Activated CD8-positive, alpha-beta T cell treated with anti-CD3 and anti-CD28 coated beads for 36 hours (primary cell): ENCODE measurements at regions not wholly inside any gene's neighbourhood (a gene's known extent, or its start where the extent isn't known, plus 50 kb on each side); places are given as distances from the start of the nearest gene placed in this dataset.
"Not testable (repeated sequence)": the region's sequence is repeated elsewhere in the genome, so short reads cannot be mapped to it uniquely, and the experiment has no call there.

Experiments
- ATAC-seq: fragments of 200-7000 bp; cut with Tn5 transposase; one replicate; pipeline ENCODE4 v1.10.0; 2021; ENCODE audit warnings: mild to moderate bottlenecking, moderate library complexity
- CTCF ChIA-PET: fragments of 350-600 bp; sonication (Branson Sonifier 250); formaldehyde crosslinking; loops from one replicate; lab custom pipeline; 2021; ENCODE audit warnings: antibody characterized with exemption; lab: Charles Lee
- POLR2A ChIA-PET: fragments of 350-600 bp; sonication (Branson Sonifier 250); formaldehyde crosslinking; loops from one replicate; lab custom pipeline; 2021; ENCODE audit warnings: antibody characterized with exemption; lab: Charles Lee
- DNase-seq: peaks from one replicate; pipeline ENCODE4 v3.0.0-alpha.2; 2020
- H3K27ac Mint-ChIP-seq: one replicate; pipeline ENCODE4 v1.8.0; 2021; ENCODE audit warnings: mild to moderate bottlenecking, mixed read lengths
- H3K27me3 Mint-ChIP-seq: one replicate; pipeline ENCODE4 v1.8.0; 2021; ENCODE audit warnings: mixed read lengths
- H3K36me3 Mint-ChIP-seq: one replicate; pipeline ENCODE4 v1.8.0; 2021; ENCODE audit warnings: low read depth, mixed read lengths
- H3K4me1 Mint-ChIP-seq: one replicate; pipeline ENCODE4 v1.8.0; 2021; ENCODE audit warnings: low read depth, mixed read lengths
- H3K4me3 Mint-ChIP-seq: one replicate; pipeline ENCODE4 v1.8.0; 2021; ENCODE audit warnings: mild to moderate bottlenecking, moderate library complexity, mixed read lengths
- H3K9me3 Mint-ChIP-seq: one replicate; pipeline ENCODE4 v1.8.0; 2021; ENCODE audit warnings: mixed read lengths
- CTCF ChIP-seq: fragments of 200-600 bp; IDR thresholded peaks from one replicate; pipeline ENCODE4 v1.8.0; 2022; ENCODE audit warnings: antibody characterized with exemption, mild to moderate bottlenecking
- intact Hi-C: fragments of 100-400 bp; cut with micrococcal nuclease; formaldehyde crosslinking; loops from one replicate; pipeline ENCODE4 v1.10.0; 2022

DNA sequence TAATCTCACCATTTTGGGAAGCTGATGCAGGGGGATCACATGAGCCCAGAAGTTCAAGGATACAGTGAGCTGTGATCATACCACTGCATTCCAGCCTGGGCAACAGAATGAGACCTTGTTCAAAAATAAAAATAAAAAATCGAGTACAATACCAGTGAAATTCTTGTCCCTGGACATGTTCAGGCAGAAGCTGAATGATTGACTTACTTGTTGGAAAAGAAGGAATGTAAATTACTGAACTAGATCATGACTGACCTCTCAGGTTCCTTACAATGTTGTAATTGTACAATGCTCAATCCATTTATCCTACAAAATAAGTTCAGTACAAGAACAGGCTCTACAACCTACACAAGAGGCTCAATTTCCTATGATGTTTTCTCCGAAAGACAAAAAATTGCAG lies 1010.4 kb downstream of the TLE1 start:
- ChIA-PET POLR2A (no interaction called here), CTCF (no interaction called here)
- intact Hi-C loops, result no loop called here
- peaks cover 3% of the 10 kb centered on the region for H3K9me3 Mint-ChIP-seq
- H3K36me3 Mint-ChIP-seq, result no peaks in the 10 kb centered on the region
- no peaks in the 10 kb centered on the region for H3K4me1 Mint-ChIP-seq
- TF ChIP-seq CTCF, result no peak
- ATAC-seq (no peak), DNase-seq (no peak)
- H3K27me3 Mint-ChIP-seq, result no peaks in the 10 kb centered on the region
- no peak overlapping the region for H3K4me3 Mint-ChIP-seq
- no peak overlapping the region for H3K27ac Mint-ChIP-seq

- no peak for TF ChIP-seq CTCF
- ChIA-PET CTCF (no interaction called here), POLR2A (no interaction called here)
- intact Hi-C loops, result no loop called here
- Mint-ChIP-seq H3K4me1 (no peaks in the 10 kb centered on the region), H3K4me3 (no peak overlapping the region), H3K36me3 (no peaks in the 10 kb centered on the region), H3K9me3 (peaks cover 3% of the 10 kb centered on the region), H3K27me3 (no peaks in the 10 kb centered on the region), H3K27ac (no peak overlapping the region)
- DNase-seq (no peak), ATAC-seq (no peak)
These were observed 1015.9 kb downstream of the TLE1 start for GRCh38 chr9:80673496-80673895.

DNA sequence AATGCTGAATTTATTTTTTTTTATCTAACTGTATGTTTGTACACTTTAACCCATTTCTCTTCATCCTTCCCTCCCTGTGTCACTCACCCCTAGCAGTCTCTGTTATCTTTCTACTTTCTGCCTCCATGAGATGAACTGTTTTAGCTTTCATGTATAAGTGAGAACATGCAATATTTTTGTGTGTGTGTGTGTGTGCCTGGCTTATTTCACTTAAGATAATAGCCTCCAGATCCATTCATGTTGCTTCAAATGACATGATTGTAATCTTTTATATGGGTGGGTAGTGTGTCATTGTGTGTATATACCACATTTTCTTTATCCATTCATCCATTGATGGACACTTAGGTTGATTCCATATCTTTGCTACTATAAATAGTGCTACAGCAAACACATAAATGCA lies 1023.9 kb downstream of the TLE1 start:
- Mint-ChIP-seq H3K36me3 (peaks cover 1% of the 10 kb centered on the region), H3K4me1 (no peaks in the 10 kb centered on the region), H3K4me3 (no peak overlapping the region), H3K27ac (no peak overlapping the region), H3K27me3 (no peaks in the 10 kb centered on the region), H3K9me3 (peaks cover 17% of the 10 kb centered on the region)
- TF ChIP-seq CTCF, result no peak
- intact Hi-C loops, result no loop called here
- no peak for DNase-seq
- CTCF ChIA-PET, result no interaction called here
- ATAC-seq, result no peak
- POLR2A ChIA-PET, result no interaction called here

GRCh38 chr9:80664327-80665210 lies 1024.8 kb downstream of the TLE1 start:
- Mint-ChIP-seq H3K9me3 (peaks cover 17% of the 10 kb centered on the region), H3K27me3 (no peaks in the 10 kb centered on the region), H3K4me3 (no peak overlapping the region), H3K36me3 (peaks cover 1% of the 10 kb centered on the region), H3K27ac (no peak overlapping the region), H3K4me1 (no peaks in the 10 kb centered on the region)
- DNase-seq, result no peak
- ATAC-seq, result no peak
- ChIA-PET POLR2A (no interaction called here), CTCF (no interaction called here)
- TF ChIP-seq CTCF, result no peak
- intact Hi-C loops, result no loop called here

DNA sequence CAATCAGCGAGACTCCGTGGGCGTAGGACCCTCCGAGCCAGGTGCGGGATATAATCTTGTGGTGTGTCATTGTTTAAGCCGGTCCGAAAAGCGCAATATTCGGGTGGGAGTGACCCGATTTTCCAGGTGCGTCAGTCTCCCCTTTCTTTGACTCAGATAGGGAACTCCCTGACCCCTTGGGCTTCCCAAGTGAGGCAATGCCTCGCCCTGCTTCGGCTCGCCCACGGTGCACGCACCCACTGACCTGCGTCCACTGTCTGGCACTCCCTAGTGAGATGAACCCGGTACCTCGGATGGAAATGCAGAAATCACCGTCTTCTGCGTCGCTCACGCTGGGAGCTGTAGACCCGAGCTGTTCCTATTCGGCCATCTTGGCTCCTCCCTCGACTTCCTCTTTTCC lies 1029.6 kb downstream of the TLE1 start:
- H3K4me1 Mint-ChIP-seq, H3K27me3 Mint-ChIP-seq, intact Hi-C loops, H3K27ac Mint-ChIP-seq, CTCF ChIA-PET, DNase-seq, H3K36me3 Mint-ChIP-seq, ATAC-seq, H3K4me3 Mint-ChIP-seq, POLR2A ChIA-PET: not testable (repeated sequence)
- H3K9me3 Mint-ChIP-seq, result peaks cover 12% of the 10 kb centered on the region
